ENCODE measurements at regions not wholly inside any gene's neighbourhood (a gene's known extent, or its start where the extent isn't known, plus 50 kb on each side); places are given as distances from the start of the nearest gene placed in this dataset.

GRCh38 chr20:50267041-50267865, 76.6 kb downstream of the CEBPB start:
- H3K4me1 Mint-ChIP-seq (ENCODE audit: unreplicated experiment): peaks cover 6% of the 10 kb centered on the region
- H3K27me3 Mint-ChIP-seq (ENCODE audit: unreplicated experiment): no peaks in the 10 kb centered on the region
- H3K4me3 Mint-ChIP-seq (ENCODE audit: unreplicated experiment): no peak overlapping the region
- no peak for TF ChIP-seq CTCF (IDR thresholded peaks at IDR 0.05)
- DNase-seq (ENCODE audit: extremely low spot score, unreplicated experiment): no peak
- no peaks in the 10 kb centered on the region for H3K36me3 Mint-ChIP-seq (ENCODE audit: unreplicated experiment)
- no peaks in the 10 kb centered on the region for H3K9me3 Mint-ChIP-seq (ENCODE audit: unreplicated experiment)
- H3K27ac Mint-ChIP-seq (ENCODE audit: unreplicated experiment): peak overlapping the region; percentile 7

GRCh38 chr20:50267866-50268219, 77.2 kb downstream of the CEBPB start:
- DNase-seq (ENCODE audit: extremely low spot score, unreplicated experiment): no peak
- no peaks in the 10 kb centered on the region for H3K36me3 Mint-ChIP-seq (ENCODE audit: unreplicated experiment)
- no peaks in the 10 kb centered on the region for H3K9me3 Mint-ChIP-seq (ENCODE audit: unreplicated experiment)
- H3K27me3 Mint-ChIP-seq (ENCODE audit: unreplicated experiment): no peaks in the 10 kb centered on the region
- H3K4me3 Mint-ChIP-seq (ENCODE audit: unreplicated experiment): no peak overlapping the region
- H3K4me1 Mint-ChIP-seq (ENCODE audit: unreplicated experiment): peaks cover 6% of the 10 kb centered on the region
- TF ChIP-seq CTCF (IDR thresholded peaks at IDR 0.05): no peak
- H3K27ac Mint-ChIP-seq (ENCODE audit: unreplicated experiment): no peak overlapping the region

- no peak for TF ChIP-seq CTCF (IDR thresholded peaks at IDR 0.05)
- no peak for DNase-seq (ENCODE audit: extremely low spot score, unreplicated experiment)
- Mint-ChIP-seq H3K27me3 (ENCODE audit: unreplicated experiment) (no peaks in the 10 kb centered on the region), H3K4me1 (ENCODE audit: unreplicated experiment) (peaks cover 6% of the 10 kb centered on the region), H3K9me3 (ENCODE audit: unreplicated experiment) (no peaks in the 10 kb centered on the region), H3K4me3 (ENCODE audit: unreplicated experiment) (no peak overlapping the region), H3K36me3 (ENCODE audit: unreplicated experiment) (no peaks in the 10 kb centered on the region), H3K27ac (ENCODE audit: unreplicated experiment) (no peak overlapping the region)
These were observed 78.7 kb downstream of the CEBPB start for GRCh38 chr20:50269091-50270033.

- TF ChIP-seq CTCF (IDR thresholded peaks at IDR 0.05): no peak
- Mint-ChIP-seq H3K27ac (ENCODE audit: unreplicated experiment) (no peak overlapping the region), H3K9me3 (ENCODE audit: unreplicated experiment) (no peaks in the 10 kb centered on the region), H3K4me3 (ENCODE audit: unreplicated experiment) (no peak overlapping the region), H3K27me3 (ENCODE audit: unreplicated experiment) (no peaks in the 10 kb centered on the region), H3K36me3 (ENCODE audit: unreplicated experiment) (no peaks in the 10 kb centered on the region), H3K4me1 (ENCODE audit: unreplicated experiment) (peaks cover 6% of the 10 kb centered on the region)
- no peak for DNase-seq (ENCODE audit: extremely low spot score, unreplicated experiment)
These were observed 79.4 kb downstream of the CEBPB start for GRCh38 chr20:50270034-50270395.

- H3K9me3 Mint-ChIP-seq (ENCODE audit: unreplicated experiment): no peaks in the 10 kb centered on the region
- H3K36me3 Mint-ChIP-seq (ENCODE audit: unreplicated experiment): no peaks in the 10 kb centered on the region
- no peak for DNase-seq (ENCODE audit: extremely low spot score, unreplicated experiment)
- no peaks in the 10 kb centered on the region for H3K27me3 Mint-ChIP-seq (ENCODE audit: unreplicated experiment)
- no peak overlapping the region for H3K4me3 Mint-ChIP-seq (ENCODE audit: unreplicated experiment)
- no peak overlapping the region for H3K27ac Mint-ChIP-seq (ENCODE audit: unreplicated experiment)
- TF ChIP-seq CTCF (IDR thresholded peaks at IDR 0.05): no peak
- H3K4me1 Mint-ChIP-seq (ENCODE audit: unreplicated experiment): peaks cover 6% of the 10 kb centered on the region
These were observed 79.9 kb downstream of the CEBPB start for GRCh38 chr20:50270569-50270968.
